DND-41 (cell line): ENCODE measurements at regions not wholly inside any gene's neighbourhood (a gene's known extent, or its start where the extent isn't known, plus 50 kb on each side); places are given as distances from the start of the nearest gene placed in this dataset.

Experiments
- EZH2 ChIP-seq: IDR thresholded peaks from 3 replicates; pipeline ENCODE4 v1.6.1; 2012; ENCODE audit warnings: borderline replicate concordance, low read depth, mild to moderate bottlenecking, moderate library complexity, low read length, inconsistent platforms; ENCODE audit not compliant: severe bottlenecking
- TF ChIP-seq, protein P1 (sequence below): IDR thresholded peaks from 2 replicates; pipeline ENCODE4 v1.5.1; 2012; ENCODE audit warnings: borderline replicate concordance, low read length, moderate library complexity, mild to moderate bottlenecking; ENCODE audit not compliant: poor library complexity, severe bottlenecking; ENCODE audit errors: extremely low read depth

DNA sequence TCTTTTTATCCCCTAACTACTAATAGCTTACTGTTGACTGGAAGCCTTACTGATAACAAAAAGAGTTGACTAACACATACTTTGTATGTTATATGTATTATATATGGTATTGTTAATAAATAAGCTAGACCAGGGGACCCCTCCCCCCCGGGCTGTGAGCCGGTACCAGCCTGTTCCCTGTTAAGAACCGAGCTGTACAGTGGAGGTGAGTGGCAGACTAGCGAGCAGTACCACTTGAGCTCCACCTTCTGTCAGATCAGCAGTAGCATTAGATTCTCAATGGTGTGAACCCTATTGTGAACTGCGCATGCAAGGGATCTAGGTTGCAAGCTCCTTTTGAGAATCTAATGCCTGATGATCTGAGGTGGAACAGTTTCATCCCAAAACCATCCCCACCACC is 377.0 kb downstream of the IPMK start:
- TF ChIP-seq, protein P1, sequence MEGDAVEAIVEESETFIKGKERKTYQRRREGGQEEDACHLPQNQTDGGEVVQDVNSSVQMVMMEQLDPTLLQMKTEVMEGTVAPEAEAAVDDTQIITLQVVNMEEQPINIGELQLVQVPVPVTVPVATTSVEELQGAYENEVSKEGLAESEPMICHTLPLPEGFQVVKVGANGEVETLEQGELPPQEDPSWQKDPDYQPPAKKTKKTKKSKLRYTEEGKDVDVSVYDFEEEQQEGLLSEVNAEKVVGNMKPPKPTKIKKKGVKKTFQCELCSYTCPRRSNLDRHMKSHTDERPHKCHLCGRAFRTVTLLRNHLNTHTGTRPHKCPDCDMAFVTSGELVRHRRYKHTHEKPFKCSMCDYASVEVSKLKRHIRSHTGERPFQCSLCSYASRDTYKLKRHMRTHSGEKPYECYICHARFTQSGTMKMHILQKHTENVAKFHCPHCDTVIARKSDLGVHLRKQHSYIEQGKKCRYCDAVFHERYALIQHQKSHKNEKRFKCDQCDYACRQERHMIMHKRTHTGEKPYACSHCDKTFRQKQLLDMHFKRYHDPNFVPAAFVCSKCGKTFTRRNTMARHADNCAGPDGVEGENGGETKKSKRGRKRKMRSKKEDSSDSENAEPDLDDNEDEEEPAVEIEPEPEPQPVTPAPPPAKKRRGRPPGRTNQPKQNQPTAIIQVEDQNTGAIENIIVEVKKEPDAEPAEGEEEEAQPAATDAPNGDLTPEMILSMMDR = no peak
- TF ChIP-seq EZH2 = no peak
